Lung (tissue), 11 donors: ENCODE measurements at regions not wholly inside any gene's neighbourhood (a gene's known extent, or its start where the extent isn't known, plus 50 kb on each side); places are given as distances from the start of the nearest gene placed in this dataset.

Source experiments
- ATAC-seq: fragments of 200-7000 bp; cut with Tn5 transposase; one replicate; pipeline ENCODE4 v1.9.1; 2020; ENCODE audit warnings: moderate number of reproducible peaks; ENCODE audit not compliant: insufficient read depth, low FRiP score
- DNase-seq, 3 donors: peaks; one replicate each; pipeline ENCODE4 v3.0.0-alpha.2; 2013 to 2017
- H3K27ac ChIP-seq, 2 donors: one replicate each; pipeline ENCODE4 v1.5.1; 2013; ENCODE audit warnings: mild to moderate bottlenecking in 2 of 2, moderate library complexity in 2 of 2, control low read depth in 1 of 2, inconsistent platforms in 1 of 2, low read depth in 1 of 2, low read length in 1 of 2
- H3K27me3 ChIP-seq, 3 donors: one replicate each; pipeline ENCODE4 v1.5.1; 2013; ENCODE audit warnings: low read length in 2 of 3; ENCODE audit not compliant: control insufficient read depth in 3 of 3, insufficient read depth in 3 of 3
- H3K36me3 ChIP-seq, 4 donors: one replicate each; pipeline ENCODE4 v1.5.1; 2013; ENCODE audit warnings: low read length in 4 of 4, mild to moderate bottlenecking in 1 of 4, moderate library complexity in 1 of 4; ENCODE audit not compliant: control insufficient read depth in 4 of 4, insufficient read depth in 4 of 4
- H3K4me1 ChIP-seq, 5 donors: one replicate each; pipeline ENCODE4 v1.5.1; 2013; ENCODE audit warnings: low read length in 5 of 5, mild to moderate bottlenecking in 2 of 5, moderate library complexity in 1 of 5; ENCODE audit not compliant: control insufficient read depth in 5 of 5, insufficient read depth in 5 of 5
- H3K4me3 ChIP-seq: one replicate; pipeline ENCODE4 v1.5.1; 2013; ENCODE audit warnings: mild to moderate bottlenecking, control low read depth, moderate library complexity
- H3K9ac ChIP-seq, 2 donors: one replicate each; pipeline ENCODE4 v1.5.1; 2013; ENCODE audit warnings: low read length in 2 of 2, control low read depth in 1 of 2; ENCODE audit not compliant: insufficient read depth in 1 of 2
- H3K9me3 ChIP-seq, 4 donors: one replicate each; pipeline ENCODE4 v1.5.1; 2013; ENCODE audit warnings: low read length in 3 of 4, mild to moderate bottlenecking in 1 of 4, moderate library complexity in 1 of 4; ENCODE audit not compliant: control insufficient read depth in 4 of 4, insufficient read depth in 3 of 4
- CTCF ChIP-seq: IDR thresholded peaks from 2 replicates; pipeline ENCODE4 v1.5.1; 2012; ENCODE audit warnings: mild to moderate bottlenecking; ENCODE audit errors: control extremely low read depth, extremely low read depth
- WGBS, 2 donors: extraction: QIAGEN DNeasy Blood & Tissue Kit; methylation state at CpG; one replicate each; pipeline ENCODE4 v1.1.7; 2013; 5-methylcytosine and 5-hydroxymethylcytosine counted together
- donor health status: control.
- donor health status: control.
- donor health status: Bipolar disorder and iron deficiency.
- donor health status: healthy.
- donor health status: DM: yes; HTN: yes; CAD: no.

DNA sequence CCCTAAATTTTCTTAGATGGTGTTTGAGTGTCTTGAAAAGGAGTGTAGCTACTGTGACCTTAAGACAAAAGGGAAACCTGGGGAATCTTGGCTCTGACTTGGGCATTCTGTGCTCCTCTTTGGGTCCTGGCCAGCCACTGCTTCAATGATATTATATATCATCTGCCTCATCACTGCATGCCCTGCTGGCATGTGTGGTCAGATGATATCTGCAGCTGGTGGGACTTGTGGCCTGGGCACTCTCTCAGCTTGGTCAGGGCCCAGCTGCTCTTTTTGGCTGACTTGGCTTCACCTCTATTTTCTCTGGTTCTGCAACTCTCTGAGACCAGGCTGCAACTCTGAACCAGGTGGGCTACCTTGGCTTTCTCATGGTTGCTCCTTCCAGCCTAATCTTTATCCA is 446.1 kb upstream of the RARB start:
- Histone ChIP-seq H3K9me3 (no peaks in the 10 kb centered on the region), H3K27me3 (no peaks in the 10 kb centered on the region), H3K27ac (no peak overlapping the region), H3K9ac (no peak overlapping the region), H3K36me3 (no peaks in the 10 kb centered on the region), H3K4me3 (no peak overlapping the region), H3K4me1 (peaks cover 0 to 4% (median 0%) of the 10 kb centered on the region in 5 donors)
- no peak for TF ChIP-seq CTCF
- ATAC-seq, result no peak
- no peak for DNase-seq

DNA sequence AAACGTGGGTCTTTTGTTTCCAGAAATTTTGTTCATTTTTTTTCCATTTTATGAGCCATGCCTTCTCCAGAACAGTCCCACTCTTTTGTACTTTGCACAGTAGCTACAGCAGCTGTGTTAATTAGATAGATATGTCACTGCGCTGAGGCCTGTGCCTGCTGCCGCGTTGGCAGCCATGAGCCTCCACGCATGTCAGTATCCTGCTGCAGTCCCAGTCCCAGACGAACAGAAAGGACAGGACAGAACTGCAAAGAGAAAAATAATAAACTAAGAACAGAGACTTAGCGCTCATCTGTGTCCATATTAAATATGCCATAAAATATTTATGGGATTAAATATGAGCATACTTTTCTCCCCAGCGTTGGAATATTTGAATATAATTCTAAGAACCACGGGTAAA is 442.4 kb upstream of the RARB start:
- Histone ChIP-seq H3K36me3 (no peaks in the 10 kb centered on the region), H3K27me3 (no peaks in the 10 kb centered on the region), H3K9ac (no peak overlapping the region), H3K27ac (no peak overlapping the region), H3K4me3 (no peak overlapping the region), H3K4me1 (peaks cover 0 to 4% (median 0%) of the 10 kb centered on the region in 5 donors), H3K9me3 (no peaks in the 10 kb centered on the region)
- DNase-seq (no peak), ATAC-seq (no peak)
- WGBS, 2 donors, result 86 to 88% methylated on average over 9 of the region's 9 CpGs
- no peak for TF ChIP-seq CTCF

DNA sequence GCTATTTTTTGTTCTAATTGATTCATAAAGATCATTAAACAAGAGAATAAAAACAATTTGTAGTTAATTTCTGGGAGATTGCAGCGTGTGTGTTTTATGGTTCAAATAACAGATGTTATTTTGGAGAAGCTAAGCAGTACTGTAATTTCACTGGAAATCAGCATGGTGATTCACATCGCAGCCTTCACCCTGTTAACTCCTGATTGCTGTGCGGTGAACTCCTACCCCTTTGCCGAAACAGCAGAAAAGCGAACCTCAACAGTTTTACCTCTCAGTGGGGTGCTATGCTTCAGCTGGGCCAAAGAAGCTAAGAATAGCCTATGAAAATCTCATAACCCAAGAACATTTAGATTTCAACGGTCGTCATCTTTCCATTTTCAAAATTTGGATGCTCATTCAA is 441.5 kb upstream of the RARB start:
- no peaks in the 10 kb centered on the region for H3K36me3 ChIP-seq
- no peak overlapping the region for H3K4me3 ChIP-seq
- no peak for ATAC-seq
- no peak for DNase-seq
- H3K4me1 ChIP-seq, result peaks cover 0 to 3% (median 0%) of the 10 kb centered on the region in 5 donors
- H3K27me3 ChIP-seq, result no peaks in the 10 kb centered on the region
- H3K9me3 ChIP-seq, result no peaks in the 10 kb centered on the region
- no peak overlapping the region for H3K27ac ChIP-seq
- no peak overlapping the region for H3K9ac ChIP-seq
- 88 to 91% methylated on average over 7 of the region's 7 CpGs for WGBS, 2 donors
- TF ChIP-seq CTCF, result no peak

GRCh38 chr3:24999357-24999756 is 428.7 kb upstream of the RARB start:
- Histone ChIP-seq H3K9ac (no peak overlapping the region), H3K4me1 (peaks cover 0 to 22% (median 16%) of the 10 kb centered on the region in 5 donors), H3K27me3 (no peaks in the 10 kb centered on the region), H3K9me3 (no peaks in the 10 kb centered on the region), H3K27ac (no peak overlapping the region), H3K4me3 (no peak overlapping the region), H3K36me3 (no peaks in the 10 kb centered on the region)
- no peak for ATAC-seq
- TF ChIP-seq CTCF, result no peak
- WGBS, 2 donors, result 86 to 92% methylated on average over 2 of the region's 2 CpGs
- no peak for DNase-seq
